Kidney epithelial cell (primary cell): ENCODE measurements at regions not wholly inside any gene's neighbourhood (a gene's known extent, or its start where the extent isn't known, plus 50 kb on each side); places are given as distances from the start of the nearest gene placed in this dataset.

Experiments used
- DNase-seq: peaks from one replicate; pipeline ENCODE4 v3.0.0-alpha.2; 2010; ENCODE audit warnings: low read depth
- H3K27me3 ChIP-seq: 2 replicates; pipeline ENCODE4 v1.6.0; 2011; ENCODE audit warnings: low read length; ENCODE audit not compliant: control insufficient read depth, insufficient read depth
- H3K36me3 ChIP-seq: 2 replicates; pipeline ENCODE4 v1.5.1; 2011; ENCODE audit warnings: low read length; ENCODE audit not compliant: control insufficient read depth, insufficient read depth
- H3K4me3 ChIP-seq: 2 replicates; pipeline ENCODE4 v1.5.1; 2011; ENCODE audit warnings: low read depth, mild to moderate bottlenecking, control low read depth, low read length
- CTCF ChIP-seq: IDR thresholded peaks from 2 replicates; pipeline ENCODE4 v1.5.1; 2011; ENCODE audit warnings: mild to moderate bottlenecking, moderate library complexity, low read length, control low read depth, inconsistent platforms; ENCODE audit not compliant: insufficient read depth, poor library complexity, severe bottlenecking

GRCh38 chr3:194220901-194221326, 85.0 kb downstream of the HES1 start:
- Histone ChIP-seq H3K4me3 (no peak overlapping the region), H3K36me3 (no peaks in the 10 kb centered on the region), H3K27me3 (peaks cover 18% of the 10 kb centered on the region)
- DNase-seq = no peak
- no peak for TF ChIP-seq CTCF

DNA sequence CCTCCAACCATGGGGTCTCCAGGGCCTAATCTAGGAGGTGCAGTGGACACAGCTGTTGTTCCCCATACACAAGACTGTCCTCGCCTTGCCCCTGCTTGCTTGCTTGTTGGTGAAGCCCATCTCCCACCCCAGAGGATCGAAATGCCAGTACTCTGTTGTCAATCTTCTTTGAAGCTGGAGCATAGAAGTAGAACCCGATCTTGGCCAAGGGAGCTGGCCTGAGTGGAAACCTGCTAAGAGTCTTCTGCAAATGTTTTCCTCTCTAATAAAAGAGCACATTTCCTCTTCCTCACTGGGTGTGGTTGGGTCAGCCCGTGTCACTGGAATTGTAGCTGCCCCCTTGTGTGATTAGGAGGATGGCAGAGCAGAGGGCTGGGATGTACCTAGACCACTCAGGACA, 85.4 kb downstream of the HES1 start:
- TF ChIP-seq CTCF = no peak
- H3K4me3 ChIP-seq = no peak overlapping the region

DNA sequence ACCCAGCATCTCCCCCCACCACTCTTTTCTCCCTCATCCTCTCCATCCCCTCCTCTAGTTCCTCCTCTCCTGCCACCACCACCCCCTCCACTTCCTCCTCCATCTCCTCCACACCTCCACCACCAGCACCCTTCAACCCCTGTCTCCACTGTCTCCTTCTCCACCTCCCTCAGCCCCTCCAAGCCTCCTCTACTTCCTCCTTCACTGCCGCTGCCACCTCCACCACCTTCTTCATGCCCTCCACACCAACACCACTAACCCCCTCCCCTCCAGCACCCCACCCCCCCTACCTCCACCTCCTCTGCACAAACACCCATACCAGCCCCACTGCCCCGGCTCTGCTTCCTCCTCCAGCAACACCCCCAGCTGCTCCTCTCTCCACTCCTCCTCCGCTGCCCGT, 88.0 kb downstream of the HES1 start:
- no peak overlapping the region for H3K4me3 ChIP-seq
- no peak for TF ChIP-seq CTCF
- peaks cover 16% of the 10 kb centered on the region for H3K27me3 ChIP-seq
- H3K36me3 ChIP-seq = no peaks in the 10 kb centered on the region
- no peak for DNase-seq

More for the DNA sequence above, 85.4 kb downstream of the HES1 start:
- Histone ChIP-seq H3K27me3 (peaks cover 16% of the 10 kb centered on the region), H3K36me3 (no peaks in the 10 kb centered on the region)
- no peak for DNase-seq

DNA sequence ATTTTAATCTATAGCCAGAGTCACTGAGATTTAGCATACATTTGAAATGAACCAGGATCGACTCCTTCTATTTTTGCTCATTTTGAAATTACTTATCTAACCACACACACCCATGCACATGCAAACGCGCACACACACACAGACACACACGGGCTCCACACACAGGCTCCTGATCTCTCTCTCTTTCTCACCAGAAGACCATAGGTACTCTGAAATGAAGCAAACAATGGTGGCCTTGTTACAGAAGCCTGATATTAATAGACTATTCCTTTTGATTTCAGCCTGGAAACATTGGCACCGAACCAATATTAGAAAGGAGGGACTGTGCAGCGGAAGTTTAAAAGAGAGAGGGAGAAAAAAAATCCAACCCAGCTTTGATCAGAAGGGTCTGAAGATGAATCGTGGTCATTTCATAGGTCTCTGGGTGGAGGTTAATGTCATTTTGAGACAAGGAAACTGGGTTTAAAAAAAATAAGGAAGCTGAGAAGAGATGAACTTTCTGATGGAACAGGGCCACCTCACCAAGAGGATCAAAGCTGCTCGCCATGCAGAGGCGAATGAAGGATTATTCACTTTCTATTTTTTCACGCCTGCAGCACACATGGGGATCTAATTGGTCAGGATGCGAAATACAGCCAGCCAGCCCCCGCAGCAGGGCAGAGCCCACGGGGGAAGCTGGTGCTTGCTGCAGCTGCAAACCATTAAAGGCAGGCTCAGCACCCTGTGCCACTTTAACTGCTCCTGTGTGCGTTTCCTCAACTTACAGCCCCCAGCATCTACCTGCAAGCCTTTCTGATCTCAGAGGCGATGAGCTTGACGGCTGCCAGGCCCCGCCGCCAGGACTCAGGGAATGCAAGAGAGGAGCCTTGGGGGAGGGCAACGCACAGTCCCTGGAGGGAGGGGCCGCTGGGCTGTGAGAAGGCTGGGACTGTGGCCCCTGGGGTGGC, 88.8 kb downstream of the HES1 start:
- no peak for DNase-seq
- H3K36me3 ChIP-seq = no peaks in the 10 kb centered on the region
- no peak overlapping the region for H3K4me3 ChIP-seq
- peaks cover 16% of the 10 kb centered on the region for H3K27me3 ChIP-seq
- TF ChIP-seq CTCF = no peak

- H3K36me3 ChIP-seq = no peaks in the 10 kb centered on the region
- peaks cover 16% of the 10 kb centered on the region for H3K27me3 ChIP-seq
- no peak overlapping the region for H3K4me3 ChIP-seq
- no peak for TF ChIP-seq CTCF
- no peak for DNase-seq
These were observed 89.5 kb downstream of the HES1 start for GRCh38 chr3:194225418-194225812.
